OCI-LY1 (cell line): ENCODE measurements at regions not wholly inside any gene's neighbourhood (a gene's known extent, or its start where the extent isn't known, plus 50 kb on each side); places are given as distances from the start of the nearest gene placed in this dataset.

Source experiments
- CTCF ChIP-seq: fragments of 200-600 bp; sonication (generic), shearing (Covaris generic); IDR thresholded peaks from 2 replicates; pipeline ENCODE4 v1.5.1; 2017; ENCODE audit warnings: mild to moderate bottlenecking, antibody characterized with exemption, low read length, moderate library complexity, mixed read lengths
- EZH2 ChIP-seq: fragments of 200-600 bp; sonication (generic), shearing (Covaris generic); IDR thresholded peaks from 2 replicates; pipeline ENCODE4 v1.8.0; 2017; ENCODE audit warnings: borderline replicate concordance, mixed run types, mild to moderate bottlenecking, antibody characterized with exemption, low read length, moderate library complexity, mixed read lengths

- no peak for TF ChIP-seq EZH2
- no peak for TF ChIP-seq CTCF
Observed at GRCh38 chr21:14829685-14830084, 235.1 kb downstream of the NRIP1 start.
